Sigmoid colon (tissue), 4 donors: ENCODE measurements at regions not wholly inside any gene's neighbourhood (a gene's known extent, or its start where the extent isn't known, plus 50 kb on each side); places are given as distances from the start of the nearest gene placed in this dataset.

Source experiments
- EP300 ChIP-seq, 4 donors: sonication (generic); formaldehyde crosslinking; IDR thresholded peaks; one replicate each; pipeline ENCODE4 v1.6.1; 2017; ENCODE audit warnings: antibody characterized with exemption in 4 of 4
- TF ChIP-seq, protein P1 (sequence below), 4 experiments: fragments of 450-650 bp in 3 of 4; fragments of 200-600 bp in 1 of 4; IDR thresholded peaks; one replicate each; pipeline ENCODE4 v1.5.1; 2016 to 2019; ENCODE audit warnings: antibody characterized with exemption in 4 of 4, mild to moderate bottlenecking in 3 of 4, moderate library complexity in 2 of 4

DNA sequence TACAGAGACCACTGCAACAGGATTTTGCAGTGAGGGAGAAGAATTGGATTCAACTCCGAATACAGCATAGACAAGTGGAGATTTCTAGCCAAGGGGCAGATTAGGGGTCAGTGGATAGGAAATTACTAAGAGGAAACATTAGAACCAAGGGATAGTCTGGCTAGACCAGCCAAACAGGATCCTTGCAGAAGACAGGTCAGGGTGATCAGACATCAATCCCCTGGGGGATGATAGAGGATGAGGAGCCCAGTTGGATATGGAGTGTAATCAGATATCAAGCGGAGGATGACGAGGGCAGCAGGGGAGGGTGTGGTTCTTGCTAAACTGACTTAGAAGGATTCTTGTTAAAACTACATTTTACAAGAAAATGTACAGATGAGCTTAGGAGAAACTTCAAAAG is 424.4 kb downstream of the DAD1 start:
- TF ChIP-seq, protein P1, sequence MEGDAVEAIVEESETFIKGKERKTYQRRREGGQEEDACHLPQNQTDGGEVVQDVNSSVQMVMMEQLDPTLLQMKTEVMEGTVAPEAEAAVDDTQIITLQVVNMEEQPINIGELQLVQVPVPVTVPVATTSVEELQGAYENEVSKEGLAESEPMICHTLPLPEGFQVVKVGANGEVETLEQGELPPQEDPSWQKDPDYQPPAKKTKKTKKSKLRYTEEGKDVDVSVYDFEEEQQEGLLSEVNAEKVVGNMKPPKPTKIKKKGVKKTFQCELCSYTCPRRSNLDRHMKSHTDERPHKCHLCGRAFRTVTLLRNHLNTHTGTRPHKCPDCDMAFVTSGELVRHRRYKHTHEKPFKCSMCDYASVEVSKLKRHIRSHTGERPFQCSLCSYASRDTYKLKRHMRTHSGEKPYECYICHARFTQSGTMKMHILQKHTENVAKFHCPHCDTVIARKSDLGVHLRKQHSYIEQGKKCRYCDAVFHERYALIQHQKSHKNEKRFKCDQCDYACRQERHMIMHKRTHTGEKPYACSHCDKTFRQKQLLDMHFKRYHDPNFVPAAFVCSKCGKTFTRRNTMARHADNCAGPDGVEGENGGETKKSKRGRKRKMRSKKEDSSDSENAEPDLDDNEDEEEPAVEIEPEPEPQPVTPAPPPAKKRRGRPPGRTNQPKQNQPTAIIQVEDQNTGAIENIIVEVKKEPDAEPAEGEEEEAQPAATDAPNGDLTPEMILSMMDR (IDR thresholded peaks at IDR 0.05): no peak
- TF ChIP-seq EP300 (IDR thresholded peaks at IDR 0.05): no peak
